ENCODE measurements at regions not wholly inside any gene's neighbourhood (a gene's known extent, or its start where the extent isn't known, plus 50 kb on each side); places are given as distances from the start of the nearest gene placed in this dataset.
"Not testable (repeated sequence)": the region's sequence is repeated elsewhere in the genome, so short reads cannot be mapped to it uniquely, and the experiment has no call there.

- Mint-ChIP-seq H3K9me3 (peaks cover 80% of the 10 kb centered on the region), H3K27ac (no peak overlapping the region), H3K27me3 (ENCODE audit: insufficient read depth) (no peaks in the 10 kb centered on the region), H3K36me3 (ENCODE audit: low read depth) (peaks cover 4% of the 10 kb centered on the region; the same call in 1 of the 2 replicates), H3K4me1 (ENCODE audit: low read depth) (no peaks in the 10 kb centered on the region), H3K4me3 (no peak overlapping the region)
- TF ChIP-seq CTCF (IDR thresholded peaks at IDR 0.05) = no peak
- DNase-seq = no peak
Measured at GRCh38 chr14:106585692-106586091, 1059.3 kb downstream of the TMEM121 start.

GRCh38 chr14:106586098-106586704, 1059.8 kb downstream of the TMEM121 start:
- TF ChIP-seq CTCF (IDR thresholded peaks at IDR 0.05) = no peak; the same call in 1 of the 2 replicates
- no peaks in the 10 kb centered on the region for H3K4me1 Mint-ChIP-seq (ENCODE audit: low read depth)
- peaks cover 80% of the 10 kb centered on the region for H3K9me3 Mint-ChIP-seq
- DNase-seq = no peak
- H3K27me3 Mint-ChIP-seq (ENCODE audit: insufficient read depth) = no peaks in the 10 kb centered on the region
- H3K4me3 Mint-ChIP-seq = no peak overlapping the region
- H3K36me3 Mint-ChIP-seq (ENCODE audit: low read depth) = 0 out of 2 replicates have a peak, but pooled peaks cover 4% of the 10 kb centered on the region
- H3K27ac Mint-ChIP-seq = no peak overlapping the region

GRCh38 chr14:106591539-106591938, 1065.2 kb downstream of the TMEM121 start:
- H3K9me3 Mint-ChIP-seq = peaks cover 38% of the 10 kb centered on the region
- not testable (repeated sequence) for H3K4me3 Mint-ChIP-seq; H3K4me1 Mint-ChIP-seq (ENCODE audit: low read depth); H3K27me3 Mint-ChIP-seq (ENCODE audit: insufficient read depth); H3K36me3 Mint-ChIP-seq (ENCODE audit: low read depth); DNase-seq; H3K27ac Mint-ChIP-seq

- H3K27ac Mint-ChIP-seq; H3K4me3 Mint-ChIP-seq; DNase-seq; H3K4me1 Mint-ChIP-seq (ENCODE audit: low read depth); H3K36me3 Mint-ChIP-seq (ENCODE audit: low read depth); H3K27me3 Mint-ChIP-seq (ENCODE audit: insufficient read depth): not testable (repeated sequence)
- peaks cover 38% of the 10 kb centered on the region for H3K9me3 Mint-ChIP-seq
Measured at GRCh38 chr14:106592115-106592852, 1065.9 kb downstream of the TMEM121 start.

GRCh38 chr14:106599209-106599608, 1072.8 kb downstream of the TMEM121 start:
- Mint-ChIP-seq H3K9me3 (peaks cover 76% of the 10 kb centered on the region), H3K4me3 (no peak overlapping the region), H3K27me3 (ENCODE audit: insufficient read depth) (no peaks in the 10 kb centered on the region), H3K4me1 (ENCODE audit: low read depth) (no peaks in the 10 kb centered on the region), H3K36me3 (ENCODE audit: low read depth) (peaks cover 12% of the 10 kb centered on the region), H3K27ac (no peak overlapping the region)
- no peak for TF ChIP-seq CTCF (IDR thresholded peaks at IDR 0.05)
- no peak for DNase-seq

GRCh38 chr14:106605548-106606448, 1079.4 kb downstream of the TMEM121 start:
- Mint-ChIP-seq H3K27ac (no peak overlapping the region), H3K27me3 (ENCODE audit: insufficient read depth) (no peaks in the 10 kb centered on the region; the same call in 1 of the 2 replicates), H3K9me3 (peaks cover 87% of the 10 kb centered on the region), H3K36me3 (ENCODE audit: low read depth) (peaks cover 6% of the 10 kb centered on the region), H3K4me3 (no peak overlapping the region), H3K4me1 (ENCODE audit: low read depth) (no peaks in the 10 kb centered on the region)
- no peak for DNase-seq
- TF ChIP-seq CTCF (IDR thresholded peaks at IDR 0.05) = no peak
